GM10266 (cell line): ENCODE measurements at regions not wholly inside any gene's neighbourhood (a gene's known extent, or its start where the extent isn't known, plus 50 kb on each side); places are given as distances from the start of the nearest gene placed in this dataset.
"Not testable (repeated sequence)": the region's sequence is repeated elsewhere in the genome, so short reads cannot be mapped to it uniquely, and the experiment has no call there.

Experiments used
- DNase-seq: peaks from one replicate; pipeline ENCODE4 v3.0.0; 2012; ENCODE audit errors: extremely low spot score
- CTCF ChIP-seq: IDR thresholded peaks from 2 replicates; pipeline ENCODE4 v1.5.1; 2012; ENCODE audit warnings: mild to moderate bottlenecking, low read depth; ENCODE audit not compliant: control insufficient read depth, insufficient read depth; ENCODE audit errors: missing control alignments

- DNase-seq, result no peak
Measured at GRCh38 chr10:33831591-33831990, 497.1 kb upstream of the NRP1 start.

GRCh38 chr10:33829899-33830298, 495.4 kb upstream of the NRP1 start:
- not testable (repeated sequence) for DNase-seq

More at GRCh38 chr10:33831591-33831990, 497.1 kb upstream of the NRP1 start:
- TF ChIP-seq CTCF, result no peak

- no peak for TF ChIP-seq CTCF
- no peak for DNase-seq
Measured at GRCh38 chr10:33828592-33828991, 494.1 kb upstream of the NRP1 start.

- DNase-seq, result no peak
- TF ChIP-seq CTCF, result no peak
Measured at GRCh38 chr10:33826186-33826585, 491.7 kb upstream of the NRP1 start.

GRCh38 chr10:33822774-33823173, 488.3 kb upstream of the NRP1 start:
- no peak for DNase-seq

GRCh38 chr10:33820531-33820930, 486.1 kb upstream of the NRP1 start:
- DNase-seq, result no peak
- TF ChIP-seq CTCF, result no peak

More at GRCh38 chr10:33822774-33823173, 488.3 kb upstream of the NRP1 start:
- no peak for TF ChIP-seq CTCF

GRCh38 chr10:33819206-33819605, 484.7 kb upstream of the NRP1 start:
- DNase-seq, result no peak
- TF ChIP-seq CTCF, result no peak

- no peak for DNase-seq
- no peak for TF ChIP-seq CTCF
Measured at GRCh38 chr10:33818343-33818742, 483.9 kb upstream of the NRP1 start.
